ENCODE measurements at regions not wholly inside any gene's neighbourhood (a gene's known extent, or its start where the extent isn't known, plus 50 kb on each side); places are given as distances from the start of the nearest gene placed in this dataset.

GRCh38 chr6:99219788-99220187 lies 129.7 kb downstream of the FAXC start:
- no peak overlapping the region for H3K4me3 ChIP-seq (ENCODE audit: low read depth, low read length)

GRCh38 chr6:99216959-99217358 lies 132.5 kb downstream of the FAXC start:
- no peaks in the 10 kb centered on the region for H3K79me1 ChIP-seq (ENCODE audit: low read length)
- no peak overlapping the region for H2AFZ ChIP-seq (ENCODE audit: insufficient read depth, low read length, poor library complexity)
- no peak overlapping the region for H2AK5ac ChIP-seq (ENCODE audit: low read length)
- no peaks in the 10 kb centered on the region for H3K9me3 ChIP-seq (ENCODE audit: insufficient read depth, low read depth, low read length)
- no peak overlapping the region for H3K14ac ChIP-seq (ENCODE audit: low read length)
- DNase-seq: no peak
- no peak overlapping the region for H3K4me2 ChIP-seq (ENCODE audit: low read length)
- no peak overlapping the region for H2BK5ac ChIP-seq (ENCODE audit: low read depth, low read length, poor library complexity)
- no peak overlapping the region for H3K9ac ChIP-seq (ENCODE audit: low read length)
- H4K12ac ChIP-seq (ENCODE audit: low read depth, low read length): no peak overlapping the region
- no peak overlapping the region for H4K91ac ChIP-seq (ENCODE audit: low read depth, low read length)
- no peak overlapping the region for H2BK120ac ChIP-seq (ENCODE audit: insufficient read depth, low read length, poor library complexity)
- no peaks in the 10 kb centered on the region for H3K79me2 ChIP-seq (ENCODE audit: control insufficient read depth, insufficient read depth, low read length, poor library complexity)
- H3K4me1 ChIP-seq (ENCODE audit: control insufficient read depth in 1 of 2, insufficient read depth in 2 of 2, low read length in 2 of 2): no peaks in the 10 kb centered on the region
- WGBS (ENCODE audit: extremely low coverage, insufficient coverage, insufficient read length): no CpG with 5 or more reads among the region's 6 CpGs
- no peak overlapping the region for H3K4ac ChIP-seq (ENCODE audit: low read depth, low read length)
- H2BK12ac ChIP-seq (ENCODE audit: low read length): no peak overlapping the region
- no peaks in the 10 kb centered on the region for H3K27me3 ChIP-seq (ENCODE audit: insufficient read depth, low read length)
- no peak overlapping the region for H3K23ac ChIP-seq (ENCODE audit: low read length)
- no peak overlapping the region for H4K8ac ChIP-seq (ENCODE audit: low read depth, low read length)
- H3K27ac ChIP-seq (ENCODE audit: low read depth, low read length): no peak overlapping the region
- no peak overlapping the region for H3K18ac ChIP-seq (ENCODE audit: low read length)
- no peaks in the 10 kb centered on the region for H3K36me3 ChIP-seq (ENCODE audit: control insufficient read depth in 1 of 2, insufficient read depth in 2 of 2, low read length in 2 of 2)
- H3K4me3 ChIP-seq (ENCODE audit: low read depth, low read length): no peak overlapping the region

More at GRCh38 chr6:99219788-99220187, 129.7 kb downstream of the FAXC start:
- H2BK12ac ChIP-seq (ENCODE audit: low read length): no peak overlapping the region
- H3K14ac ChIP-seq (ENCODE audit: low read length): no peak overlapping the region
- no peak overlapping the region for H2BK120ac ChIP-seq (ENCODE audit: insufficient read depth, low read length, poor library complexity)
- no peaks in the 10 kb centered on the region for H3K27me3 ChIP-seq (ENCODE audit: insufficient read depth, low read length)
- WGBS (ENCODE audit: extremely low coverage, insufficient coverage, insufficient read length): no CpG with 5 or more reads among the region's 4 CpGs
- H3K36me3 ChIP-seq (ENCODE audit: control insufficient read depth in 1 of 2, insufficient read depth in 2 of 2, low read length in 2 of 2): no peaks in the 10 kb centered on the region
- H3K79me2 ChIP-seq (ENCODE audit: control insufficient read depth, insufficient read depth, low read length, poor library complexity): no peaks in the 10 kb centered on the region
- no peak overlapping the region for H2BK5ac ChIP-seq (ENCODE audit: low read depth, low read length, poor library complexity)
- H3K9ac ChIP-seq (ENCODE audit: low read length): no peak overlapping the region
- H3K79me1 ChIP-seq (ENCODE audit: low read length): no peaks in the 10 kb centered on the region
- no peaks in the 10 kb centered on the region for H3K4me1 ChIP-seq (ENCODE audit: control insufficient read depth in 1 of 2, insufficient read depth in 2 of 2, low read length in 2 of 2)
- no peak overlapping the region for H3K4ac ChIP-seq (ENCODE audit: low read depth, low read length)
- no peak overlapping the region for H3K18ac ChIP-seq (ENCODE audit: low read length)
- no peaks in the 10 kb centered on the region for H3K9me3 ChIP-seq (ENCODE audit: insufficient read depth, low read depth, low read length)
- H3K4me2 ChIP-seq (ENCODE audit: low read length): no peak overlapping the region
- no peak overlapping the region for H2AK5ac ChIP-seq (ENCODE audit: low read length)
- peak; percentile 12 to 59 for DNase-seq
- H3K23ac ChIP-seq (ENCODE audit: low read length): no peak overlapping the region
- no peak overlapping the region for H3K27ac ChIP-seq (ENCODE audit: low read depth, low read length)
- H4K12ac ChIP-seq (ENCODE audit: low read depth, low read length): no peak overlapping the region
- H4K8ac ChIP-seq (ENCODE audit: low read depth, low read length): no peak overlapping the region
- no peak overlapping the region for H4K91ac ChIP-seq (ENCODE audit: low read depth, low read length)
- H2AFZ ChIP-seq (ENCODE audit: insufficient read depth, low read length, poor library complexity): no peak overlapping the region

GRCh38 chr6:99195986-99196655 lies 153.4 kb downstream of the FAXC start:
- Histone ChIP-seq H3K79me1 (ENCODE audit: low read length) (no peaks in the 10 kb centered on the region), H3K27ac (ENCODE audit: low read depth, low read length) (no peak overlapping the region), H2BK12ac (ENCODE audit: low read length) (no peak overlapping the region), H3K23ac (ENCODE audit: low read length) (no peak overlapping the region), H3K9me3 (ENCODE audit: insufficient read depth, low read depth, low read length) (peaks cover 2% of the 10 kb centered on the region), H3K9ac (ENCODE audit: low read length) (no peak overlapping the region), H3K4me3 (ENCODE audit: low read depth, low read length) (no peak overlapping the region), H3K14ac (ENCODE audit: low read length) (no peak overlapping the region), H4K12ac (ENCODE audit: low read depth, low read length) (no peak overlapping the region), H3K18ac (ENCODE audit: low read length) (no peak overlapping the region), H3K4me1 (ENCODE audit: control insufficient read depth in 1 of 2, insufficient read depth in 2 of 2, low read length in 2 of 2) (no peaks in the 10 kb centered on the region), H2AFZ (ENCODE audit: insufficient read depth, low read length, poor library complexity) (no peak overlapping the region), H4K8ac (ENCODE audit: low read depth, low read length) (no peak overlapping the region), H2BK5ac (ENCODE audit: low read depth, low read length, poor library complexity) (no peak overlapping the region), H4K91ac (ENCODE audit: low read depth, low read length) (no peak overlapping the region), H2AK5ac (ENCODE audit: low read length) (no peak overlapping the region), H2BK120ac (ENCODE audit: insufficient read depth, low read length, poor library complexity) (no peak overlapping the region), H3K79me2 (ENCODE audit: control insufficient read depth, insufficient read depth, low read length, poor library complexity) (no peaks in the 10 kb centered on the region), H3K27me3 (ENCODE audit: insufficient read depth, low read length) (no peaks in the 10 kb centered on the region), H3K36me3 (ENCODE audit: control insufficient read depth in 1 of 2, insufficient read depth in 2 of 2, low read length in 2 of 2) (no peaks in the 10 kb centered on the region), H3K4ac (ENCODE audit: low read depth, low read length) (no peak overlapping the region), H3K4me2 (ENCODE audit: low read length) (no peak overlapping the region)
- no peak for DNase-seq
- WGBS (ENCODE audit: extremely low coverage, insufficient coverage, insufficient read length): no CpG with 5 or more reads among the region's 2 CpGs

GRCh38 chr6:99192561-99192960 lies 156.9 kb downstream of the FAXC start:
- no peak overlapping the region for H3K23ac ChIP-seq (ENCODE audit: low read length)
- H3K27ac ChIP-seq (ENCODE audit: low read depth, low read length): no peak overlapping the region
- H3K79me2 ChIP-seq (ENCODE audit: control insufficient read depth, insufficient read depth, low read length, poor library complexity): no peaks in the 10 kb centered on the region
- no peak overlapping the region for H3K4me2 ChIP-seq (ENCODE audit: low read length)
- no peak overlapping the region for H3K4ac ChIP-seq (ENCODE audit: low read depth, low read length)
- no peak overlapping the region for H2BK120ac ChIP-seq (ENCODE audit: insufficient read depth, low read length, poor library complexity)
- no peaks in the 10 kb centered on the region for H3K36me3 ChIP-seq (ENCODE audit: control insufficient read depth in 1 of 2, insufficient read depth in 2 of 2, low read length in 2 of 2)
- WGBS (ENCODE audit: extremely low coverage, insufficient coverage, insufficient read length): no CpG with 5 or more reads among the region's 4 CpGs
- no peaks in the 10 kb centered on the region for H3K27me3 ChIP-seq (ENCODE audit: insufficient read depth, low read length)
- no peak overlapping the region for H3K14ac ChIP-seq (ENCODE audit: low read length)
- H3K9me3 ChIP-seq (ENCODE audit: insufficient read depth, low read depth, low read length): peaks cover 2% of the 10 kb centered on the region
- H4K8ac ChIP-seq (ENCODE audit: low read depth, low read length): no peak overlapping the region
- no peak overlapping the region for H2BK12ac ChIP-seq (ENCODE audit: low read length)
- no peak overlapping the region for H2AK5ac ChIP-seq (ENCODE audit: low read length)
- peak in 1 of 2 donors; percentile 62 for DNase-seq
- no peak overlapping the region for H3K4me3 ChIP-seq (ENCODE audit: low read depth, low read length)
- no peak overlapping the region for H2AFZ ChIP-seq (ENCODE audit: insufficient read depth, low read length, poor library complexity)
- no peak overlapping the region for H3K18ac ChIP-seq (ENCODE audit: low read length)
- no peaks in the 10 kb centered on the region for H3K79me1 ChIP-seq (ENCODE audit: low read length)
- no peak overlapping the region for H4K12ac ChIP-seq (ENCODE audit: low read depth, low read length)
- no peak overlapping the region for H4K91ac ChIP-seq (ENCODE audit: low read depth, low read length)
- H3K9ac ChIP-seq (ENCODE audit: low read length): no peak overlapping the region
- H2BK5ac ChIP-seq (ENCODE audit: low read depth, low read length, poor library complexity): no peak overlapping the region
- no peaks in the 10 kb centered on the region for H3K4me1 ChIP-seq (ENCODE audit: control insufficient read depth in 1 of 2, insufficient read depth in 2 of 2, low read length in 2 of 2)
